Right lobe of liver (tissue), 4 donors: ENCODE measurements at regions not wholly inside any gene's neighbourhood (a gene's known extent, or its start where the extent isn't known, plus 50 kb on each side); places are given as distances from the start of the nearest gene placed in this dataset.

ENCODE experiments used
- CTCF ChIP-seq, 4 donors: fragments of 200-600 bp in 3 of 4; fragments of 450-650 bp in 1 of 4; IDR thresholded peaks; one replicate each; pipeline versions ENCODE4 v1.5.1 to v1.8.0; 2016 to 2022; ENCODE audit warnings: antibody characterized with exemption in 4 of 4, mild to moderate bottlenecking in 2 of 4
- POLR2A ChIP-seq: fragments of 450-650 bp; IDR thresholded peaks from one replicate; pipeline ENCODE4 v1.6.1; 2017; ENCODE audit warnings: antibody characterized with exemption, mild to moderate bottlenecking
- donor health status: DM: no; HTN: no; CAD: no.
- donor health status: DM: no; HTN: no; CAD: no.
- donor health status: DM: no; HTN: yes; CAD: no.

- TF ChIP-seq POLR2A (no peak), CTCF (IDR thresholded peaks at IDR 0.05) (no peak)
Observed at GRCh38 chr6:113756290-113756665, 100.9 kb upstream of the MARCKS start.
